HG03108 (cell line): ENCODE measurements at regions not wholly inside any gene's neighbourhood (a gene's known extent, or its start where the extent isn't known, plus 50 kb on each side); places are given as distances from the start of the nearest gene placed in this dataset.

Experiments used
- ATAC-seq: cut with Tn5 transposase; IDR thresholded peaks from one replicate; pipeline ENCODE4 v1.9.1; 2021; ENCODE audit warnings: moderate library complexity; ENCODE audit not compliant: unreplicated experiment

GRCh38 chr6:166877906-166878305 is 78.4 kb downstream of the RNASET2 start:
- ATAC-seq: no peak

- no peak for ATAC-seq
These were observed 79.0 kb downstream of the RNASET2 start for GRCh38 chr6:166877349-166877748.

GRCh38 chr6:166872531-166873009 is 83.8 kb downstream of the RNASET2 start:
- ATAC-seq: no peak

- ATAC-seq: no peak
These were observed 85.6 kb downstream of the RNASET2 start for GRCh38 chr6:166870602-166871208.

- no peak for ATAC-seq
These were observed 89.3 kb downstream of the RNASET2 start for GRCh38 chr6:166866839-166867637.

- no peak for ATAC-seq
These were observed 92.0 kb downstream of the RNASET2 start for GRCh38 chr6:166864333-166864732.

GRCh38 chr6:166862978-166863530 is 93.3 kb downstream of the RNASET2 start:
- no peak for ATAC-seq

GRCh38 chr6:166862287-166862977 is 93.9 kb downstream of the RNASET2 start:
- peak; percentile 53 for ATAC-seq

GRCh38 chr6:166861961-166862286 is 94.4 kb downstream of the RNASET2 start:
- peak; percentile 28 for ATAC-seq

- ATAC-seq: no peak
These were observed 95.0 kb downstream of the RNASET2 start for GRCh38 chr6:166861304-166861703.

- no peak for ATAC-seq
These were observed 96.0 kb downstream of the RNASET2 start for GRCh38 chr6:166860392-166860791.

- no peak for ATAC-seq
These were observed 100.9 kb downstream of the RNASET2 start for GRCh38 chr6:166855416-166855815.

- ATAC-seq: no peak
These were observed 102.7 kb downstream of the RNASET2 start for GRCh38 chr6:166853371-166854325.

GRCh38 chr6:166852451-166852975 is 103.8 kb downstream of the RNASET2 start:
- ATAC-seq: no peak

- no peak for ATAC-seq
These were observed 104.4 kb downstream of the RNASET2 start for GRCh38 chr6:166851911-166852310.

- ATAC-seq: no peak
These were observed 104.9 kb downstream of the RNASET2 start for GRCh38 chr6:166851426-166851825.

GRCh38 chr6:166850677-166851076 is 105.7 kb downstream of the RNASET2 start:
- ATAC-seq: no peak

- ATAC-seq: no peak
These were observed 106.6 kb downstream of the RNASET2 start for GRCh38 chr6:166849749-166850183.

GRCh38 chr6:166848979-166849748 is 107.2 kb downstream of the RNASET2 start:
- ATAC-seq: no peak
